SJSA1 (cell line): ENCODE measurements at regions not wholly inside any gene's neighbourhood (a gene's known extent, or its start where the extent isn't known, plus 50 kb on each side); places are given as distances from the start of the nearest gene placed in this dataset.
"Not testable (repeated sequence)": the region's sequence is repeated elsewhere in the genome, so short reads cannot be mapped to it uniquely, and the experiment has no call there.

ENCODE experiments used
- DNase-seq, 2 experiments: peaks; one replicate each; pipeline ENCODE4 v3.0.0-alpha.2; 2015 to 2020; ENCODE audit warnings: low spot score in 2 of 2, low read depth in 1 of 2
- H3K27ac ChIP-seq: fragments of 250-450 bp; sonication (Bioruptor Pico); 2 replicates; pipeline ENCODE4 v1.5.1; 2020; ENCODE audit warnings: mild to moderate bottlenecking, moderate library complexity
- H3K27me3 ChIP-seq: fragments of 250-450 bp; sonication (Bioruptor Pico); replicated peaks from 2 replicates; pipeline ENCODE4 v1.5.1; 2020; ENCODE audit warnings: mild to moderate bottlenecking, moderate library complexity
- H3K36me3 ChIP-seq: fragments of 250-450 bp; sonication (Bioruptor Pico); 2 replicates; pipeline ENCODE4 v1.5.1; 2020; ENCODE audit warnings: mild to moderate bottlenecking
- H3K4me1 ChIP-seq: fragments of 250-450 bp; sonication (Bioruptor Pico); replicated peaks from 2 replicates; pipeline ENCODE4 v1.6.1; 2021; ENCODE audit warnings: mild to moderate bottlenecking
- H3K4me3 ChIP-seq: fragments of 250-450 bp; sonication (Bioruptor Pico); 2 replicates; pipeline ENCODE4 v1.5.1; 2020; ENCODE audit warnings: mild to moderate bottlenecking
- H3K9me3 ChIP-seq: fragments of 250-450 bp; sonication (Bioruptor Pico); replicated peaks from 2 replicates; pipeline ENCODE4 v1.5.1; 2020; ENCODE audit warnings: mild to moderate bottlenecking

DNA sequence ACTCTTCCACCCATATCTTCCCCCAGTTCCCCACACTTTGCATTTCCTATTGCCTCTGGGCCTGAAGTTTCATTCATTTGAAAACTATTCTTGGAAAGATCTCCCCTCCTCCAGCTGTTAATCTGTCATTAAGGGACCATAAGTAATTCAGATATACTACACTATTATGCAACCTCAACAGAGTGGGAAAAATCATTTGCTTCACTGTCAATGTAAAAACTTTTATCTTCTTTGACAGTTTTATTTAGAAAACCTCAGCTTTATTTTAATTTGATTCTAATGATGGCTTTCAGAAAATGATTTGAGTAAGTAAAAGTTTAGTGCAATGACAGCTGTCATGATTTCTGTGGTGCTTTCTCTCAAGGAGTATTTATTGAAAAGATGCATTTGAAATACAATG is 435.3 kb upstream of the KCNMB2 start:
- no peaks in the 10 kb centered on the region for H3K36me3 ChIP-seq
- DNase-seq: no peak
- H3K4me3 ChIP-seq: no peak overlapping the region
- H3K4me1 ChIP-seq: no peaks in the 10 kb centered on the region
- H3K27ac ChIP-seq: no peak overlapping the region
- H3K27me3 ChIP-seq: no peaks in the 10 kb centered on the region
- no peaks in the 10 kb centered on the region for H3K9me3 ChIP-seq

GRCh38 chr3:178103140-178103539 is 433.1 kb upstream of the KCNMB2 start:
- no peak overlapping the region for H3K27ac ChIP-seq
- H3K27me3 ChIP-seq: no peaks in the 10 kb centered on the region
- H3K4me3 ChIP-seq: no peak overlapping the region
- no peaks in the 10 kb centered on the region for H3K36me3 ChIP-seq
- DNase-seq: no peak
- H3K9me3 ChIP-seq: no peaks in the 10 kb centered on the region
- H3K4me1 ChIP-seq: no peaks in the 10 kb centered on the region

DNA sequence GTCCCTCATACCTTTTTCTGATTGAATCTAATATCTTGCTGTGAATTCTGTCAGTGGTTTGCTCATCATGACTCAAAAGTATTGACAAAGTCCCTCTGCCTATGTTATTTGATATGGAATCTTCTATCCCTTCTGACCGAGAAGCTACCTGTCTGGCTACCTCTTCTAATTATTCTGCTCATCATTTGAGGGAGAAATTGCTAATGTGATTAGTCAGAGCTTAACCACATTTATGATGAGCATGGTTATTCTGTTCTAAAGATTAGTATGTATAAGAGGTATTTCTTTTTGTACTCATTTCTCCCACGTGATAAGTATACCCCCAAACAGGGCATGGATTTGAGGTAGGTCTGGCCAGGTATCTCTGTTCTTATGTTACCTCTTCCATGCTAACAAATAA is 428.4 kb upstream of the KCNMB2 start:
- H3K27ac ChIP-seq: no peak overlapping the region
- no peaks in the 10 kb centered on the region for H3K9me3 ChIP-seq
- H3K27me3 ChIP-seq: no peaks in the 10 kb centered on the region
- no peaks in the 10 kb centered on the region for H3K4me1 ChIP-seq
- H3K36me3 ChIP-seq: no peaks in the 10 kb centered on the region
- no peak overlapping the region for H3K4me3 ChIP-seq
- DNase-seq: no peak

- Histone ChIP-seq H3K4me3 (no peak overlapping the region), H3K27ac (no peak overlapping the region), H3K27me3 (no peaks in the 10 kb centered on the region), H3K4me1 (no peaks in the 10 kb centered on the region), H3K9me3 (no peaks in the 10 kb centered on the region), H3K36me3 (no peaks in the 10 kb centered on the region)
- no peak for DNase-seq
Observed at GRCh38 chr3:178109691-178110090, 426.5 kb upstream of the KCNMB2 start.

GRCh38 chr3:178112134-178112533 is 424.1 kb upstream of the KCNMB2 start:
- no peaks in the 10 kb centered on the region for H3K27me3 ChIP-seq
- no peak overlapping the region for H3K27ac ChIP-seq
- H3K4me1 ChIP-seq: no peaks in the 10 kb centered on the region
- H3K4me3 ChIP-seq: no peak overlapping the region
- H3K36me3 ChIP-seq: no peaks in the 10 kb centered on the region
- no peaks in the 10 kb centered on the region for H3K9me3 ChIP-seq
- no peak for DNase-seq

- H3K4me1 ChIP-seq, DNase-seq, H3K9me3 ChIP-seq, H3K4me3 ChIP-seq, H3K27me3 ChIP-seq, H3K36me3 ChIP-seq, H3K27ac ChIP-seq: not testable (repeated sequence)
Observed at GRCh38 chr3:178112552-178112951, 423.7 kb upstream of the KCNMB2 start.

DNA sequence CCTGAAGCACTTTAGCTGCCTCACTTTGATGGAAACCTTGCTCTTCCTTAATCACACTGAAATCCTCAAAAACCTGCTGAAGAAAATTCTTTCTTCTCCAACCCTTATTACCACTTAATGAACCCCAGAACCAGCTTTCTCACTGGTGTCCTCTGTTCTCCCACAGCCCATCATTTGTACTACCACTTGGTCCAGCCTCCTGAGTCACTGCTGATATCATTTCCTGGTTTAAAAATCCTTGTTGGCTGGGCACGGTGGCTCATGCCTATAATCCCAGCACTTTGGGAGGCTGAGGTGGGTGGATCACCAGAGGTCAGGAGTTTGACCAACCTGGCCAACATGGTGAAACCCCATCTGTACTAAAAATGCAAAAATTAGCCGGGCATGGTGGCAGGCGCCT is 418.6 kb upstream of the KCNMB2 start:
- no peak overlapping the region for H3K27ac ChIP-seq
- no peaks in the 10 kb centered on the region for H3K36me3 ChIP-seq
- no peak overlapping the region for H3K4me3 ChIP-seq
- H3K9me3 ChIP-seq: peaks cover 2% of the 10 kb centered on the region; the same call in 1 of the 2 replicates
- DNase-seq: no peak
- H3K27me3 ChIP-seq: no peaks in the 10 kb centered on the region
- H3K4me1 ChIP-seq: no peaks in the 10 kb centered on the region

- not testable (repeated sequence) for H3K27me3 ChIP-seq, H3K4me1 ChIP-seq, DNase-seq, H3K27ac ChIP-seq, H3K4me3 ChIP-seq, H3K9me3 ChIP-seq, H3K36me3 ChIP-seq
Observed at GRCh38 chr3:178119608-178120295, 416.5 kb upstream of the KCNMB2 start.

DNA sequence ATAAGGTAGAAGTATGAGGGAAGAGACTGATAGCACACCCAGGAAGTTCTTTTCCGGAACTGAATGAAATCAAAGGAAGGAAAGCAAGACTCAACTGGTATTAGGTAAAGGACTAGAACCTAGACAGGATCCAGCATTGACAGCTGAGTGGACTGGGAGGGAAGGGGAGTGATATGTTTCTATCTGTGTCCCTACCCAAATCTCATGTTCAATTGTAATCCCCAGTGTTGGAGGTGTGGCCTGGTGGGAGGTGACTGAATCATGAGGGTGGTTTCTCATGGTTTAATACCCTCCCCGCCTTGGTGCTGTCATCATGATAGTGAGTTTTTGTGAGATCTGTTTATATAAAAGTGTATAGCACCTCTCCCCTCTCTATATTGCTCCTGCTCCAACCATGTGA is 415.9 kb upstream of the KCNMB2 start:
- H3K4me1 ChIP-seq: no peaks in the 10 kb centered on the region
- H3K27me3 ChIP-seq: no peaks in the 10 kb centered on the region
- no peak overlapping the region for H3K27ac ChIP-seq
- H3K4me3 ChIP-seq: no peak overlapping the region
- DNase-seq: no peak
- H3K9me3 ChIP-seq: peaks cover 2% of the 10 kb centered on the region; the same call in 1 of the 2 replicates
- H3K36me3 ChIP-seq: no peaks in the 10 kb centered on the region

DNA sequence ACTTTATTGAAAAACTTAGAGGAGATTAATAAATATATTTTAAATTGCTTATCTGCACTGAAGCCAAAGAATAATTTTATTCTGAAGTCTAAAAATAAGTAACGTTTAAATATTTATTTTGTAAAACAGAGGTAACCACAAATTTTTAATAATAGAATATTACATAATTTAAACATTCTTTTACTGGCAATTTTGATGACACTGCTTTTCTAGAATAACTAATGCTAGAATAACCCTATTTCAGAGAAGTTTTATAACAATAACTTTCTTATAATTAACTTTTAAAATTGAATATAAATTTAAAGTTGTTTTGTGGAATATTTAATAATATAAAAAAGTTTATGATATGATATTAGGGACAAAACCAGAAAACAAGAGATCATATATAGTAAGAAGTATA is 409.6 kb upstream of the KCNMB2 start:
- Histone ChIP-seq H3K27ac (no peak overlapping the region), H3K4me1 (no peaks in the 10 kb centered on the region), H3K4me3 (no peak overlapping the region), H3K36me3 (no peaks in the 10 kb centered on the region), H3K9me3 (no peaks in the 10 kb centered on the region), H3K27me3 (no peaks in the 10 kb centered on the region)
- no peak for DNase-seq

DNA sequence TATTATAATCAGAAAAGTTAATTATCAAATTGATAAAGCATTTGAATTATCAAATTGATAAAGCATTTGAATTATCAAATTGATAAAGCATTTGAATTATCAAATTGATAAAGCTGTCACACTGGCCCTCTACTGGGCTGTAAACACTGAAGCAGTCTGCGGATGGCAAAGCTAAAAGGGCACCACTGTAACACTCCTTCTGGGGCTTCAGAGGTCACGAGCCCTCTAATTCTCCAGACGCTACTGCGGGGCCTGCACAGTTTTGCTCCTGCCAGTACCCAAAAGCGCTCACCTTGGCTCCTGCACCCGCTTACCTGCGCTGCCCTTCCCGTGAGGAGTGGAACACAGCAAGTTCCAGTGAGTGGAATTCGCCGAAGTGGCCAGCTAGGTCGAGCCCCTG is 409.0 kb upstream of the KCNMB2 start:
- H3K9me3 ChIP-seq: no peaks in the 10 kb centered on the region
- no peak for DNase-seq
- H3K27ac ChIP-seq: no peak overlapping the region
- H3K27me3 ChIP-seq: no peaks in the 10 kb centered on the region
- H3K4me3 ChIP-seq: no peak overlapping the region
- H3K36me3 ChIP-seq: no peaks in the 10 kb centered on the region
- H3K4me1 ChIP-seq: no peaks in the 10 kb centered on the region

DNA sequence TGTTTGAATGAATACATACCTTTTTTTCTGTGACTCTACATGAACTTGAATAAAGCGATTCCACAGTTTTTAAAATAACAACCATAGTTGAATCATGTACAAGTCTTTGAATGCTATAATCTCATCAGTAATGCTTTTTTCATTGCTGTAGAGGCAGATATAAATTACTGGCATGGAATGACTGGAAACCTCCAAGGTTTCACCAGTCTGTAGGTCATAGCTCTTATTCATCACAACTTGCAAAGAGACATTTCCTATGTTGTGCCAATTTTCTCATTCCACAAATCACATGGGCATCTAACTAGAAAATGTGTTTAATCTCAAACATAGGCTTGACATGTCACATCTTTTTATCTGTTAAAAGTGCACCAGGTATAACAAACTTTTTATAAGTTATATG is 407.1 kb upstream of the KCNMB2 start:
- no peaks in the 10 kb centered on the region for H3K9me3 ChIP-seq
- H3K4me3 ChIP-seq: no peak overlapping the region
- H3K4me1 ChIP-seq: no peaks in the 10 kb centered on the region
- no peak overlapping the region for H3K27ac ChIP-seq
- no peaks in the 10 kb centered on the region for H3K36me3 ChIP-seq
- no peak for DNase-seq
- no peaks in the 10 kb centered on the region for H3K27me3 ChIP-seq

DNA sequence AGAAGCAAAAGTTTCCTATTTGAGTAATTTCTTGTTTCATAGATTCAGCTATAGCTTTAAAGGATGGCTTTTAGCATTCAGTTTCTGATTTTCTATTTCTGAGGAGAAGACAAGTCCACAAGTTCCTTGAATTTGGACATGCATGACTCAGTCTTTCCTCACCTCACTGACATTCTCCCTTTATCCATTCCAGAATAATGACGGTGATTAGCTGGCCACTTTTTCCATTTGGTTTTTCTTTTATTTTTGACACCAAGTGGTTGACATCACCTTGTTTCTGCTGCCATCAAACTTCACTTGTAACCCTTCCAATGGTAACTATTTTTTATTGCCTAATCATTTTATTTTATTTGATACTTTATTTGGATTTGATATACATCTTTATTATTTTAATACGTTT is 404.4 kb upstream of the KCNMB2 start:
- Histone ChIP-seq H3K27ac (no peak overlapping the region), H3K27me3 (no peaks in the 10 kb centered on the region), H3K9me3 (no peaks in the 10 kb centered on the region), H3K4me3 (no peak overlapping the region), H3K36me3 (no peaks in the 10 kb centered on the region), H3K4me1 (no peaks in the 10 kb centered on the region)
- DNase-seq: no peak

DNA sequence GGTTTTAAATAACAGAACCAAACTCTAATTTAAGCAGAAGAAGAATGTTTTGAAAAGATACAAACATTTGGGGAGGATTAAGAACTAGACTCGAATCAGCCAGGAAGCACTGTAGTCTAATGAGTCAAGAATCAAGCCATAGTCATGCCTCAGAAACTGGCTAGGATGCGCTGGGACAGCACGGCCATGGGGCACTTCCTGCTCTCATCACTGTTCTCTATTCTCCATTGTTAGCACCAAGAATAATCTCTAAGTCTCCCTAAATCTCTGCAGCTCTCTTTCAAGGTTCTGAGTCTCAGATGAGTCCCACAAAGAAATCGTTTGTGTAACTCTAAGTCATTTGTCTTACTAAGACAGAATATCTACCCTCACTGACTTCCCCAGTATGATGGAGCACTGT is 399.0 kb upstream of the KCNMB2 start:
- no peak overlapping the region for H3K27ac ChIP-seq
- 0 out of 2 replicates have a peak, but pooled peaks cover 3% of the 10 kb centered on the region for H3K4me1 ChIP-seq
- no peak for DNase-seq
- H3K4me3 ChIP-seq: no peak overlapping the region
- no peaks in the 10 kb centered on the region for H3K36me3 ChIP-seq
- no peaks in the 10 kb centered on the region for H3K27me3 ChIP-seq
- no peaks in the 10 kb centered on the region for H3K9me3 ChIP-seq

GRCh38 chr3:178137831-178138230 is 398.4 kb upstream of the KCNMB2 start:
- no peaks in the 10 kb centered on the region for H3K27me3 ChIP-seq
- no peaks in the 10 kb centered on the region for H3K36me3 ChIP-seq
- no peak overlapping the region for H3K27ac ChIP-seq
- H3K9me3 ChIP-seq: no peaks in the 10 kb centered on the region
- no peak for DNase-seq
- no peak overlapping the region for H3K4me3 ChIP-seq
- H3K4me1 ChIP-seq: 0 out of 2 replicates have a peak, but pooled peaks cover 3% of the 10 kb centered on the region
